GM12891 (cell line): ENCODE measurements at regions not wholly inside any gene's neighbourhood (a gene's known extent, or its start where the extent isn't known, plus 50 kb on each side); places are given as distances from the start of the nearest gene placed in this dataset.

Source experiments
- POLR2AphosphoS5 ChIP-seq: IDR thresholded peaks from 2 replicates; pipeline ENCODE4 v1.6.1; 2011; ENCODE audit warnings: low read depth, low read length, control low read depth
- TAF1 ChIP-seq: IDR thresholded peaks from 2 replicates; pipeline ENCODE4 v1.6.1; 2011; ENCODE audit warnings: low read depth, low read length, control low read depth

GRCh38 chr5:2542821-2543220 is 208.7 kb downstream of the IRX2 start:
- TF ChIP-seq TAF1 = no peak
- TF ChIP-seq POLR2AphosphoS5 = no peak
